G401 (cell line): ENCODE measurements at regions not wholly inside any gene's neighbourhood (a gene's known extent, or its start where the extent isn't known, plus 50 kb on each side); places are given as distances from the start of the nearest gene placed in this dataset.

Source experiments
- DNase-seq: peaks from one replicate; pipeline ENCODE4 v3.0.0-alpha.2; 2015; ENCODE audit warnings: low spot score
- in situ Hi-C: cut with HindIII; loops from 2 replicates; pipeline ENCODE4 v1.10.0; 2016; ENCODE audit warnings: low sequenced_read_pairs, mixed read lengths

- in situ Hi-C loops: no loop called here
- no peak for DNase-seq
Observed at GRCh38 chr1:195618287-195618686, 990.0 kb downstream of the KCNT2 start.

DNA sequence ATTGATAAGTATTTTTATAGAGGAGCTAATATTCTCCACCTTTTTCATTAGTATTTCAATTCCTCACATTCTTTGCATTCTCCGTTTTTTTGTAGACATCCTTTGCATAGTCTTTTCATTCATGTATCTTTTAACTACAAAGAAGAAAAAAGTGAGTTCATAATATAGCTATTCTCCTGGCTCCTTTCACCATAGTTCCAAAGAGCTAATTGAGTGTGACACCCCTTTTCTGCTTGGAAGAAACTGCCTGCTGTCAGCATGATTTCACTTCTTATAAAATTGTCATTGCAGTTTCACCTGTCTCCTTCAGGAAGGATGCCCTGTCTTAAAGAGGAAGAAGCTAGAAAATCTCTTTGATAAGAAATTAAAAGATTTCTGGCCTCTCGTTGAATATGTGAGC lies 991.1 kb downstream of the KCNT2 start:
- in situ Hi-C loops: no loop called here
- DNase-seq: no peak

- DNase-seq: no peak
- in situ Hi-C loops: no loop called here
Observed at GRCh38 chr1:195608883-195609282, 999.4 kb downstream of the KCNT2 start.

GRCh38 chr1:195606483-195606882 lies 1001.8 kb downstream of the KCNT2 start:
- in situ Hi-C loops: no loop called here
- no peak for DNase-seq

- in situ Hi-C loops: no loop called here
- no peak for DNase-seq
Observed at GRCh38 chr1:195604287-195604686, 1004.0 kb downstream of the KCNT2 start.

GRCh38 chr1:195597891-195598290 lies 1010.3 kb downstream of the KCNT2 start:
- in situ Hi-C loops: no loop called here
- DNase-seq: no peak

GRCh38 chr1:195594773-195595172 lies 1013.5 kb downstream of the KCNT2 start:
- in situ Hi-C loops: no loop called here
- no peak for DNase-seq

DNA sequence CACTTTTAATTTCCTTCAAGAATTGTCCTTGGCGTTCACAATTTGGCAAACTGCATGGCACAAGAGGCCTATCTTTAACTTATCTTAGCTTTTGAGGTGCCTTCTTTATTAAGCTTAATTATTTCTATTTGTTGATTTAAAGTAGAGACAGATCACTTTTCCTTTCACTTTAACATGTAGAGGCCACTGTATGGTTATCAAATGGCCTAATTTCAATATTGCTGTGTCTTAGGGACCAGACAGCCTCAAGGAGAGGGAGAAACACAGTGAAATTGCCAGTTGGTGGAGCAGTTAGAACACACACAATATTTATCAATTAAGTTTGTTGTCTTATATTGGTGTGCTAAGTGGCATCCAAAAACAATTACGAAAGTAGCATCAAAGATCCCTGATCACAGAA lies 1013.9 kb downstream of the KCNT2 start:
- in situ Hi-C loops: no loop called here
- no peak for DNase-seq

GRCh38 chr1:195591917-195592672 lies 1016.1 kb downstream of the KCNT2 start:
- in situ Hi-C loops: no loop called here
- no peak for DNase-seq

DNA sequence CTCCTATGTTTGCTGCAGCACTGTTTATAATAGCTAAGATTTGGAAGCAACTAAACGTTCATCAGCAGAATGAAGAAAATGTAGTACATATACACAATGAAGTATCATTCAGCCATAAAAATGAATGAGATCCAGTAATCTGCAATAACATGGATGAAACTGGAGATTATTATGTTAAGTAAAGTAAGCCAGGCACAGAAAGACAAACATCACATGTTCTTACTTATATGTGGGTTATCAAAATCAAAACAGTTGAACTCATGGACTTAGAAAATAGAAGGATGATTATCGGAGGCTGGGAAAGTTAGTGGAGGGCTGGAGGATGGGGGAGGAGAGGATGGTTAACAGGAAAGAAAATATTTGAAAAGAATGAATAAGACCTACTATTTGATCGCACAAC lies 1017.6 kb downstream of the KCNT2 start:
- DNase-seq: no peak
- in situ Hi-C loops: no loop called here

GRCh38 chr1:195584870-195585624 lies 1023.2 kb downstream of the KCNT2 start:
- in situ Hi-C loops: no loop called here

DNA sequence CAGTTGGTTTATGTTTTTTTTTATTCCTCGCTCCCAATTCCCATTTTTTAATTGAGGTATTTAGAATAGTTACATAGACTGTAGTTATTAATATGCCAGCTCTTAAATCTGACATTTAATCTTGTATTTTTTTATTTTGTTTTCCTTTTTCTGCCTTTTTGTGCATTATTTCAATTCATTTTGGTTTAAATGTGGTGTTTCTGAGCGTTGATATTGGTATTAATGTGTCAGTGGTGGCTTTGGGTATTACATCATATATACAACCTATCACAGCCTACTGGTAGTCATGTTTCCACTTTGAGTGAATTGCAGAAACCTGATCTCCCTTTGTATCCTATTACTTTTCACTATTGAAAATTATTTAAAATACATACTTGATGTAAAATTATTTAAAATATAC lies 1027.3 kb downstream of the KCNT2 start:
- in situ Hi-C loops: no loop called here
- no peak for DNase-seq

More at GRCh38 chr1:195584870-195585624, 1023.2 kb downstream of the KCNT2 start:
- DNase-seq: no peak

DNA sequence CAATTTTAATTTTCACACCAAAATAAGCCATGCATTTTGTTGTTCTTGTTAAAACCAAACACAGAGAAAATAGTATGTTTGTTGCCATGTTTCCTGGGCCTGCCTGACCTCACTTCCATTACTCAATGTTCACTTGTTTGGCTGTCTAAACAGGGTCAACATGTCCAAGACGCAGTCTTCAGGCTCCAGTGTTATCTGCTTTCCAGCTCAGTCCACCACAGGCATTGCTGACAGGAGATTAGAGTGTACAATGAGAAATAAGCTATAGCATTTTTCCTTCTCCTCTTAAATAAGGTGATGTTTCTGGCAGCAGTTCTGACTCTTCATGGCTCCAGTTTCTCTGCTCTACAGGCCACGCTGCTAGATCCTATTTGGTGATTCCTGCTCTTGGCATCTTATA lies 1030.5 kb downstream of the KCNT2 start:
- no peak for DNase-seq
- in situ Hi-C loops: no loop called here

DNA sequence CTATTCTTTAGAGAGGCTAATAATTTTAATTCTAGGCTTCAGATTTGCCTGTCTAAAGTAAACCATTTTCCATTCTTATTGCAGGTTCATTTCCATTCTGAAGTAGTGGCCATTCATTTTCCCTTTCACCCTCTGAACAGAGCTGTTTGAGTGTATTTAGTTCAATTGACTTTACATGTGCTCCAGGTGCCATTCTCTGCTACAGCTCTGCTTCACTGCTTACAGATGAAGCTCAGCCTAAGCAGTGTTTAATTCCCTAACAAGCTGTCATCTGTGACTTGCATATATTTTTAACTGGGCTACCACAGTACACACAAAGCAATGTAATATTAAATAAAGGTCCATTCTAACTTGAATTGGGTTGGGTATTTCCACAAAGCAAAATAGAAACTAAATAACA lies 1031.6 kb downstream of the KCNT2 start:
- in situ Hi-C loops: no loop called here
- no peak for DNase-seq

GRCh38 chr1:195574511-195574910 lies 1033.7 kb downstream of the KCNT2 start:
- in situ Hi-C loops: no loop called here
- DNase-seq: no peak

DNA sequence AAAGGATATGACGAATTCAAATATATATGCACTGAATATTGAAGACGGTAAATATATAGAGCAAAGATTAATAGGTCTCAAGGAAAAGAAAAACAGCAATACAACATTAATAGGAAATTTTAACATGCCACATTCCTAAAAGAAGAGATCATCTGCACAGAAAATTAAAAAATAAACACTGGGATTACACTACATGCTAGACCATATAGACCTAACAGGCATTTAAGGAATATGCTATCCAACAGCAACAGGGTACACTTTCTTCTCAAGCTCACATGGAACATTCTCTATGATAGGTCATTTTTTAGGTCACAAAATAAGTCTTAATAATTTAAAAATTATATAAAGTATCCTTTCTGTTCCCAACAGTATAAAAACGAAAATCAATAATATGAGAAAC lies 1038.3 kb downstream of the KCNT2 start:
- no peak for DNase-seq
- in situ Hi-C loops: no loop called here

- in situ Hi-C loops: no loop called here
- DNase-seq: no peak
Observed at GRCh38 chr1:195568389-195568788, 1039.9 kb downstream of the KCNT2 start.

GRCh38 chr1:195562074-195562473 lies 1046.2 kb downstream of the KCNT2 start:
- no peak for DNase-seq
- in situ Hi-C loops: no loop called here

- in situ Hi-C loops: no loop called here
Observed at GRCh38 chr1:195550071-195550862, 1058.0 kb downstream of the KCNT2 start.

GRCh38 chr1:195530961-195531360 lies 1077.3 kb downstream of the KCNT2 start:
- no peak for DNase-seq
- in situ Hi-C loops: no loop called here

More at GRCh38 chr1:195550071-195550862, 1058.0 kb downstream of the KCNT2 start:
- DNase-seq: no peak
